GM21526 (cell line): ENCODE measurements at regions not wholly inside any gene's neighbourhood (a gene's known extent, or its start where the extent isn't known, plus 50 kb on each side); places are given as distances from the start of the nearest gene placed in this dataset.

ENCODE experiments used
- ATAC-seq: cut with Tn5 transposase; IDR thresholded peaks from one replicate; pipeline ENCODE4 v1.9.1; 2021; ENCODE audit warnings: moderate library complexity; ENCODE audit not compliant: unreplicated experiment, low FRiP score

DNA sequence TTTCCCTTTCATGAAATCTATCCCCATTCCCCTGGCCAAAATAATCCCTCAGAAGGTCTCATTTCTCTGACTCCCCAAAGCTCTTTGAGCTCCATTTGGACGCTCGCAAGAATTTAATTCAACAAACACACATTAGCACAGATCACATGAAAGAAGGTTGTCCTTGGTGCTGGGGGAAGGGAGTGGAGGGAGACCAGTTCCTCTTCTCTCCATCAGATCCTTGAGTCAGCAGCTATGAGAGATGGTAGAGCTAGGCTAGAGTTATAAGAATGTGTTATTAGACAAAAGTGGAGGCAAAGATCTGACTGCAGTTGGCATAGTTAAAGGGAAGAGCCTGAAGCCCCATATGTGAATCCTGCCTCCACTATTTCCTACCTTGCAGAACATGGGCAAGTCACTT, 184.2 kb upstream of the CDYL start:
- no peak for ATAC-seq

DNA sequence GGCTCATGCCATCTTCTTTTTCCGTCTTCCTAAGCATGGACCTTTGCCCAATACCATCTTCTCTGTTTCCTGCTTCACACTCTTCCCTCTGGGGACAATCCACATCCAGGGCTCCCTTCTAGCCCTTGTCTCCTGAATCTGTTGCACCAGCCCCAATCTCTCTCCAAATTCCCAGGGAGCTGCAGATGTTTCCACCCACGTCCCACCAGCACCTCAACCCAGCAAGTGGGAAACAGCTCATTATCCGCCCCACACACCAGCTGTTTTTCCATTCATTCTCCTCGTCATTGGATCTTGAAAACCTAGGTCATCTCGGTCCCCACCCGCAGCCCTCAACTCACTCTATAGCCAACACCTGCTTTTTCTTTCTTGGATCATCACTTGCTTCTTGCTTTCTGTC, 185.0 kb upstream of the CDYL start:
- ATAC-seq = no peak

DNA sequence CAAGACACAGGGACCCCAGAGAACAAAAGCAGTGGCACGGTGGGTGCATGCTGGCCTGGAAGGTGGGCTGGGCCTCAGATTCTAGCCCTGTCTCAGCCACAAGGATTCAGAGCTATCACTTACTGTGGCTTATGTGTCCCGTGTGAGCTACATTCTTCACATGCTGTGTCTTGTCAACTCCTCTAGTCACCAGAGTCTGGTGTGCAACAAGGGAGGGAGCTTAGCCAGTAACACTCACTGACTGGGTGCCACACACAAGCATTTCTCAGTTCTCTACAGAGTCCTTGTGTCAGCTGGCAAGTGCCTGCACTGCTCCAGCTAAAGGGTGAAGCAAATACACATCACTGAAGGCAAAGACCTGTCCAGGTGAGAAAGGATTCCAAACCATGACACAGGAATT, 186.9 kb upstream of the CDYL start:
- ATAC-seq = no peak

DNA sequence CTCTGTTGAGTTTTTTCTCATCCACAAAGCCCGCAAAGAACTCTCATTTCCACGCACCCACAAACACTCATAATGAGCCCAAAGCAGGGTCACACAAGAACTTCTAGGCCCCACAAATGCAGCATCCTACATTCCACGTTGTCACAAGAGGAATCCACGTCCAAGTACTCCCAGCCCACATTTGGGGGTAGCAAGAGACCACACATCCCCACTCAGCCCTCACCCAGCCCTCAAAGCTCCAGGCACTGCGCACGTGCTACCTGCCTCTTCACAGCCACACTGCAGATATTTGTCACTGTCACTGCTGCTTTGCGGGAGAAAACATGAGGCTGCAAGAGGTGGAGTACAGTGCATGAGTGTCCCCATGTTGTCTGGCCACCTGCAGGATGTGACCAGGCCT, 187.6 kb upstream of the CDYL start:
- no peak for ATAC-seq

DNA sequence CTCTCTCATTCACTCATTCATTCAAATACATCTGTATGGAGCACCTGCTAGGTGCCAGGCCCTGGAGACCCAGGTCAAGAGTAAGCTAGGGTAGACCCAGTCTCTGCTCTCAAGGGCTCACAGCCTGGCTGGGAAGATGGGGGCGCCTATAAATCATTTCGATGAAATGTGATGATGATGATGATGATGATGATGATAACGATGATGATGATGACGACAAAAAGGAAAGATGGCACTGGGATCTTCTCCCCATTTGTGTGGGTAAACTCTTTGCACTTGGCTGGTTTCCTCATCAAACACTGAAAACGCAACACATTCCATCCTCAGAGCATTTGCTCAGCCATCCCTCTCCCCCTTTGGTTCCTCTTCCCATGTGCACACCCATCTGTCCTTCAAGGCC, 188.0 kb upstream of the CDYL start:
- no peak for ATAC-seq

DNA sequence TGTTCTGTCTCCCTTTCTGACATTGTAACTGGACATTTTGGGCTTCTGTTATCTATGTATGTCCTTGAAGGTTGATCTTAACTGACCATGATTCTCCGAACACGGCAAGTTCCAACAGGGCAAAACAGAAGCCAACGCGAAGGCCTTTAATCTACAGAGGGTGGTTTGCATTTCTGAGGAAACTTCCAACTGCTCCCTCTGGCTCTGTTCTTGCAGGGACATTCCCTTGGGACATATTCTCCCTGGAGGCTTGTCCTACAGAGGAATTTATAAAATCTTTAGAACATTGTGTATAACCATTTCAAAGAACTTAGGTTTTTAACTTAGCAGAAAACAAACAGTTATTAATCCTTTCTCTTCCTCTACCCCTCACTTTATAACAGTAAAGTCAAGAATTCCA, 189.0 kb upstream of the CDYL start:
- no peak for ATAC-seq

DNA sequence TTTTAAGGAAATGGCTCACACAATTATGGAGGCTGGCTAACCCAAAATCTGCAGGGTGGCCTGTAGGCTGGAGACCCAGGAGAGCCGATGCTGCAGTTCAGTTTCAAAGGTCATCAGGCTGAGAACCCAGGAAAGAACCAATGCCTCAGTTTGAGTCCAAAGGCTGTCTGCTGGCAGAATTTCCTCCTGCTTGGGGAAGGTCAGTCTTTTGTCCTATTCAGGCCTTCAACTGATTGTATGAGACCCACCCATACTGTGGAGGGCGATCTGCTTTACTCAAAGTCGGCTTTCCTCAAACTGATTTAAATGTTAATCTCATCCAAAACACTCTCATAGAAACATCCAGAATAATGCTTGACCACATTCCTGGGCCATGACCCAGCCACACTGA, 189.7 kb upstream of the CDYL start:
- no peak for ATAC-seq

DNA sequence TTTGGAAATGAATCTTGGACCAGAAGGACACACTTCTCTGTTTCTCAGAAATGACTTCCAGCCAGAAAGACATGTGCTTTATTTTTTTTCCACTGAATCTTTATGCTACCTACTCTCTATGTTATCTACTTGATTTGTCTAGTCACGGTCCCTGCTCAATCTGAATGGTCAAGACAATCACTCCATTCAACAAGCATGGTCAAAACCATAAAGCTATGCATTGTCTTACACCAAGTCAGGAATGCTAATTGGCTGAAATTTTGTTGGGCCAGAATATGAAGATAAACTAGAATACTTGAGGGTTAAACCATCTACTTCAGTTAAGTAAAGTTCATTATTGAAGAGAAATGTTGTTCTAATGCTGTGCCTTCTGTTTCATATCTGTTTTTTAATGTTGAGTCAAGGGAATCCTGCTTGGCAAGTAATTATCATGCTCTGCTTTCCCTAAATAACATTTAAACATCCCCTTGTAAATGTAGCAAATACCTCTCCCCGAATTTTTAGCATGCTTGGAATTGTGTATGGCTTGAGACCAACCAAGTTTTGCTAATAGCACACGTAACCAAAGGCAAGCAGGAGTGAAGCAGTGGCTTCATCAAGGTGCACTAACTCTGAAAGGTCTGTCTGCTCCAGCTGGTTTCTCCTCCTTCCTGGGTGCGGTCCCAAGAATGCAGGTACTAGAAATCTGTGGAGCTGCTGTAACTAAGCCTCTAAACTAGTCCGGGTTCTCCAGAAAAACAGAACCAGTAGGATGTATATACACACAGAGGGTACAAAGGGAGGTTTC, 190.3 kb upstream of the CDYL start:
- ATAC-seq = no peak

DNA sequence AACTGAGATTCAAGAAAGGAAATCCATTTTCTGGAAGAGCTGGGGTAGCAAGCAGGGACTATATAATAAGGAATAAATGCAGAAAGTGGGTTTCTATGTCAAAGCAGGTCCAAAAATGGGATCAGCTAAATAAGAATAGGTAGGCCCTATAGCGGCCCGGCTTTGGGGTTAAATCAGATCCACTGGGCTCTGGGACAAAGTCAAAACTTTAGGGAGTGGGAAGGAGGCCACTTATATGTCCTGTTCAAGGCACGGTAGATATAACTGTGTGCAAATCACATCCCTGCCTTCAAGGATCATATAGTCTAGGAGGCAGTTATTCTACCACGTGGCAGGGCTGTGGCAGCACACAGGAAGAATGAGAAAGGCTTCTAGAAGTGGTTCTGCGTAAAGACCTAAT, 191.4 kb upstream of the CDYL start:
- no peak for ATAC-seq

DNA sequence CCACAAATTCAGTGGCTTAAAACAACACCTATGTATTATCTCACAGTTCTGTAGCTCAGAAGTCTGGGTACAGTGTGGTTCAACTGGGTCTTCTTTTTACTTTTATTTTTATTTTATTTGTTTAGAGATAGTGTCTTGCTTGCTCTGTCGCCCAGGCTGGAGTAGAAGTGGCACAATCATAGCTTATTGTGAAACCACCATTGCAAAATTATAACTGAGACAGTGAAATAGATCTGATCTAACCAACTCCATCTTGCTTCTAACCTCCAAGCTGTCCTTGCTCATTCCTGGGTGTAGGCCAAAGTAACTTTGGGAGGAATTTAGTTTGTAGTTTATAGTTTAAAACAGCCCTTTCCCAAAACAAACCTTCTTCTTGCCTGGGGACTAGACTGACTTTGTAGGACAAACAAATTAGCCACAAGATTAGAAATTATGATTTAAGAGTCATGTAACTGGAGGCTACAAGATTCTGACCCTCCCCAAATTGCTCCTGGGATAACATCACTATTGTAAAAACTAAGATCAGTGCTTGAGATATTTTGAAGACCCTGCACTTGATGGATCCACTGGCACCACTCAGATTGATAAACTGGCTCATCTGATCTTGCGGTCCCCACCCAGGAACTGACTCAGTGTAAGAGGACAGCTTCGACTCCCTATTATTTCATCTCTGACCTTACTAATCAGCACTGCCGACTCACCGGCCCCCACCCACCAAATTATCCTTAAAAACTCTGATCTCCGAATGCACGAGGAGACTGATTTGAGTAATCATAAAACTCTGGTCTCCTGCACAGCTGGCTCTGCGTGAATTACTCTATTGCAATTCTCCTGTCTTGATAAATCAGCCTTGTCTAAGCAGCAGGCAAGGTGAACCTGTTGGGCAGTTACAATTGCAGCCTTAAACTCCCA, 193.4 kb upstream of the CDYL start:
- no peak for ATAC-seq

DNA sequence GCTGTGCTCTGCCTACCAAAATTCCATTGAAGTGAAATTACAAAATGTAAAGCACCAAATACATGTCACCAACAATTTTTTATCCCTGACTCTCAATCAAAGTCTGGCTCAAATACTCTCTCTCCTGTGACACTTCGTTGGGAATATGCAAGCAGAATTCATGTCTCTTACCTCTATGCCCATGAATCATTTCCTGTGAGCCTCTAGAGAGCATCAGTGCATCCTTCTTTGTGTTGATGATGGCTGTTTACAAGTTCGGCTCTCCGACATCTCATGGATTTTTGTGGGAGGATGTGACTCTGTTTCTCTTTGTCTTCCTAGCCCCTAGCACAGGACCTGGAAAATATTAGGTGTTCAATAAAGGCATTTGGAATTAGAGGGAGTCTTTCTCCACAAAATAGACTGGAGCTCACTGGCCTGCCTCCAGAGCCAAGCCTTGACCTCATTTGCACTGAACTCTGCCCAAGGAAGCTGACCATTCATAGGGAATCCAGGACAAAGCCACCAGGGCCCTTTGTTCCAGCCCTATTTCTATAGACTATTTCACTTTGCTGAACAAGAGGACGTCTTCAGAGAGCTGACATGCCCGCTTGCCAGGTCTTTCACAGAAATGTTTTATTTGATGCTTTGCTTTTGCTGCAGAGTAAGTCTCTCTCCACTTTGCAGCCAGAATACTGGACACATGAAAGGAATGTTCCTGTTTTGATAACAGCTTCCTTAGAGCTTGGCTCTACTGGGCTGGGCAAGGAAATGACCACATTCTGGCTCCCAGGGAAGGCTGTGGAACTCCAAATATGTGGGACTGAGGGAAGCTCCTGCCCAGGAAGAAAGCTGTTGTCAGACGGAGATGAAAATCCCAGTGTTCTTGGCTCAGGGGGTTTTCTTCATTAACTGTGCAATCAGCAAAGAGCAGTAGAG, 194.5 kb upstream of the CDYL start:
- ATAC-seq = no peak

DNA sequence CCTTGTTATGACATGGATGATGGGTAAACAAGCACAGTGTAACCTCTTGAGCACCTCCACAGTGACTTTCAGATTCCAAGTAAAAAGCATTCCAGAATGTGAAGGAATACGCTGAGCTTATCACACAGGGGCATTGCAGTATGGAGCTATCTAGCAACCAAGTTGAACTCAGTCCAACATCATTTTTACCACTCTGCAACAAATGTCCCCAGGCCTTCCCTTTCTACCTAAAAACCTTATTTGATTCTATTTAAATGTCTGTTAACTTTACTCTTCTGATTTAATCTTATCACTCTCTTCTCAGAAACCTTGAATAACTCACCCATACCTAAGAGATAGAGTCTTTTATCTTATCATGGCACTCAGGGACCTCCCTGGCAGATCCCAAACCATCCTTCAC, 195.8 kb upstream of the CDYL start:
- no peak for ATAC-seq

DNA sequence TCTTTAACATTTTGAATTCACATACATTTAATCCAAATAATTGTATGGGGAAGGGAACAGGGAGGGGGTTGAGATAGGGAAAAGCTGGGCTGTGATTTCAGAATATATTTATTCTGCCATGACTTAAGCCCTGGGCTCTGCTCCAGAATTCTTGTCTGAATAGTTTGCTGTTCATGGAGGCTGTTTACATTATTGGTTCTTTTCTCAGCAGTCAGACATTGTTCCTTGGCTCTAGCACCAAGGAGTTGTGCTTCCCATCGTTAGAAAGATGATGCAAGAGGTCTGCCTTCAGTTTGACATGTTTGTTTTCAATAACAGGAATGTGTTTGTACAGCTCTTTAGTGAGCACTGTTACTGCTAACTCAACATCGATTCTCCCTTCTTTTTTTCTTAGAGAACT, 198.8 kb upstream of the CDYL start:
- no peak for ATAC-seq

DNA sequence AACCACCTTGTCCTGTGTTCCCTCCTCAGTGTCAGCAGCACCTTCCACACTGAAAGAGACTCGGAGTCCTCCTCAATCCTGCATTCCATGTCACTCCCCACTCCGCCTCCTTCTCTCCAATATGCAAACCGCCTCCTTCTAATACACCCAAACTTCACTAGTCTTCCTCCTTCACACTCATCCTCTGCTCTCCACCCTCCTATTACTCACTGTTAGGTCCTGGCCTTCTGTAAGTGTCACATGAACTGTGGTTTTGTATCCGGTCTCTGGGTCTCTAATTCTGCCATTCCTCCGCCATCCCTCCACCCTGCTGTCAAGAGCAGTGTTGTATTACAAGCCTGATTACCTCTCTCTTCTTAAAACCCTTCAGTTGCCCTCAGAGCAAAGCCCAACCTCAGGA, 200.5 kb upstream of the CDYL start:
- ATAC-seq = no peak

DNA sequence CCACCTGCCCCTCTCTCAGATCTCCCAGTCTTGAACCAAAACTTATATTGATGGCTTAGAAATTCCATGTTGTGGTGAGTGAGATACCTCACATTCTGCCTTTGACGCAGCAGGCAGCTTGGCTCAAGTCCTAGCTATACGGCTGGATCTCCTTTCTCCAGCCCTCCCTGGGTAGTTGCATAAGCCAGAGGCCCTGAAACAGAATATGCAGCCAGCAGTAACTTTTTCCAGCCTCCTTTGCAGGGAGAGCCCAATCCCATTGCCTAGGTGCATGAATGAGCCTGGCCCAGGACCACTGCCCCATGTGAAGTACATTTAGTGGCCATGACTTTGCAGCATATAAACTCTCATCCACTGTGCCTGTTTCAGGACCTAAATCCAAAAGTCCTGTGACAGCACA, 202.2 kb upstream of the CDYL start:
- no peak for ATAC-seq

DNA sequence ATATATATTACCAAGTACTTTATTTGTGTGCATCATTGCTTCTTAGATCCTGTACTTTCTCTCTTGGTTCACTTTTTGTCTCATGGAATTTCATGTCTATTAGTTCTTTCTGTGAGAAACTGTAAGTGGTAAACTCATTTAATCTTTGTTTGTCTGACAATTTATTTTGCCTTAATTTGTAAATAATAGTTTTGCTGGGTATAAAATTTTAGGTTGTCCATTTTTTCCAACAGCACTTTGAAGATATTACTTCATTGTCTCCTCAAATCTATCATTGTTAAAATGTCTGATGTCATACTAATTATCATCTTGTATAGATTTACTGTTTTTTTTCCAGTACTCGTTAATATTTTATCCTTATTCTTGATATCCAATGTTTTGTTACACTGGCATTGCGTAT, 205.2 kb upstream of the CDYL start:
- ATAC-seq = no peak

DNA sequence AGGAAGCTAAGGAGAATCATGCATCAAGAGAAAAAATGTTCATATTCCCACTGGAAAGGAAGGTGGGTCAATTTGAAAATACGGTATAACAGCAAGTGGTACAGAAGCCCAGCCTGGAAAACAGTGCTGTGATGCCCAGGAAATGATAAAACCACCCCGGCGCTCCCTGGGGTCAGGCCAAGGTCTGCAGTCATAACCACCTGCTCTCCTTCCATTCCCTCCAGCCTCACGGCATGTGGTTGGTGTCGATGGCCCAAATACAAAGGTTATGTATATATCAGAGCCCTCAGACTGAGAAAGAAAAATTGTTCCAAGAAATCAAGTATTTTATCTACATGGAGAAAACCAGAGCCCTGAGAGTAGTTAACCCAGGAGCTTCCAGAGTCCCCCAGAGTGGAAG, 208.1 kb upstream of the CDYL start:
- no peak for ATAC-seq

DNA sequence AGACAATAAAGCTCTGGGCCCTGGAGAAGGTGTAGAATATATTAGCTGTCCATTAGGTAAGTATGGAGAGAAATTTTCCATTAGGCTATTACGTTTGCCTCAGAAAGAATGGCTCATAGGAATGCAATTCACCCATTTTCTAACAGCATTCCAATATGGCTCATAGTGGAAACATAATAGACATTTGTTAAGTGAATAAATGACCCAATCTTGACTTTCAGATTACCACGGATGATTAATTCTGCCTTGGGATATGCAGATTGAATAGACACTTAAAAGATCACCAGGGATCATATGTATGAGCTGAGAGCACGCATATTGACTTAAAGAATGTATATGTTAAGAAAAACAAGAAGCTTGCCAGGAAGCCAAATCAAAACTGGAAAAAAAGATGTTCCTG, 209.1 kb upstream of the CDYL start:
- ATAC-seq = no peak

DNA sequence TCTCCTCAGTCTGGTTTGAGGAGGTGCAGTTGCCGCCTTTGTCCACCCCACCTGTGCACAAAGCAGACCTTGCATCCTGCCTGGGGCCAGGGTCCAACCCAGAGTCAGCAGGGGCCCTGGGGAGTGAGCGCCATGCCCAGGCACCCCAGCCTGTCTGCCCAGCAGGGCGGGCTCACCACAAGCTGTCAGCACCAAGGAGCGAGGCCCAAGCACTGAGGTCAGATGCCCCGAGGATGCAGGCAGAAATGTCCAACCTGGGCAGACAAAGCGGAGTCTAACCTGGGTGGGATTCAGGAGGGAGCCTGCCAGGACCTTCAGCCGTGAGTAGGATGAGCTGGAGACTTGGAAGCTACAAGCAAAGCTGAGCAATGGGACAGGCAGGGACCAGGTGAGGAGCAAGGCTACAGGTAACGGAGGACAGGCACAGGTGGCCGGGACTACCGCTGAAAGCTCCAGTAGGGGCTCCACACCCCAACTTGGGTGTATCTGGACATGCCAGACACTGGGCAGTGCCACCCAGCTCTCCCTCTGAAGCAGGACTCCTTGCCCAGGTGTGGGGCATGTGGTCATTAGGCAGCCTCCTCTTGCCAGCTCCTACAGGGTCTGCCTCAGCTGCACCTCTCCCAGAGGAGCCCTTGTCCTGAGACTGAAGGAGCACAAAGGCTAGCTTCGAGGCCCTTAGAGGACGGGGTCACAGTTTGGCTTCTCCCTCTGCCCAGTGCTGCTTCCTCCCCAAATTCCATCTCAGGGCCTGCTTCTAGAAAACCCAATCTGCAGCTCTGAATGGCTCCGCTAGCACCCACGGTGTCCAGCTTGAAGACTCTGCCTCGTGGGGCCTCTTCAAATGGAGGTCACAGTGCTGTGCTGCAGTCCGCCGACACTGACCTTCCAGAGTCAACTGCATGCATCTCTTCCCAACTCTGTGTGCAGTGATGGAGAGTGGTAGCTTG, 210.6 kb upstream of the CDYL start:
- no peak for ATAC-seq

DNA sequence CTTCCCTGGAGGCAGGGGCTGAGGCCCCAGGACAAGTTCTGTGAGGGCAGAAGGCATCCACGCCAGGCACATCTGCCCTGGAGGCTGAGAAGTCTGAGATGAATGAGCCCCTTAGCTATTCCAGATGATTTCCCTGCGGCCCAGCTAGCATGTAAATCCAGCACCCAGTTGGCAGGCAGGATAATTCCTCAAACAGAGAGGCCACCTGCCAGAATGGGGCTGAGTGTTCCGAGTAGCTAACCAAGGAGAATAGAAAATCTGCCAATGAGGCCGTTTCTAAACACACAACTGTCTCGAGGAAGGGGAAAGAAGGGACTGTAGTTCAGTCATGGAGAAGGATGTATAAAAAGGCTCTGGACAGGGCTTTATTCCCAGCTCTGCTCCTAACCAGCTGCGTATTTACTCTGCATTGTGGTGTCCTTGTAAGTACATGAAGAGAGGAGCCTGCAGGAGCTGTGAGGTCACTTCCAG, 211.4 kb upstream of the CDYL start:
- no peak for ATAC-seq
